ENCODE measurements at regions not wholly inside any gene's neighbourhood (a gene's known extent, or its start where the extent isn't known, plus 50 kb on each side); places are given as distances from the start of the nearest gene placed in this dataset.

GRCh38 chr2:163155279-163155883 is 316.8 kb upstream of the KCNH7 start:
- H3K36me3 ChIP-seq (ENCODE audit: control insufficient read depth, insufficient read depth, low read length): no peaks in the 10 kb centered on the region
- POLR2A ChIA-PET: no interaction called here
- no peak overlapping the region for H2AFZ ChIP-seq (ENCODE audit: low read depth, low read length)
- no peaks in the 10 kb centered on the region for H3K79me2 ChIP-seq (ENCODE audit: control insufficient read depth, insufficient read depth, low read length)
- peak; percentile 11 to 25 (median 24) for DNase-seq (ENCODE audit: extremely low read depth in 1 of 4, low spot score in 3 of 4)
- no TSS peak for BruUV-seq (replicated peaks)
- no peak for FAIRE-seq
- H3K9me3 ChIP-seq (replicated peaks; ENCODE audit: control insufficient read depth, insufficient read depth, low read depth, low read length): peaks cover 2% of the 10 kb centered on the region; the same call in 1 of the 2 replicates
- 2% methylated on average over 3 of the region's 3 CpGs for WGBS (ENCODE audit: insufficient coverage, low coverage, missing lambda C conversion rate)
- intact Hi-C loops (cut with micrococcal nuclease) (loop anchor here (5.0 to 10.0 kb wide), 2 partner anchors 1339 to 1562 kb away; no protein-coding TSS in a partner anchor), in situ Hi-C loops (cut with MboI) (no loop called here)
- no peak overlapping the region for H3K9ac ChIP-seq (ENCODE audit: insufficient read depth in 1 of 2, low read depth in 2 of 2, low read length in 2 of 2)
- no peaks in the 10 kb centered on the region for H4K20me1 ChIP-seq (replicated peaks; ENCODE audit: control insufficient read depth, insufficient read depth, low read length)
- ATAC-seq: peak; percentile 38; the same call in 2 of the 3 replicates
- H3K4me2 ChIP-seq (ENCODE audit: insufficient read depth, low read length): no peak overlapping the region
- H3K27me3 ChIP-seq (ENCODE audit: control insufficient read depth in 2 of 2, insufficient read depth in 2 of 2, low read length in 2 of 2): no peaks in the 10 kb centered on the region
- CTCF ChIA-PET (ENCODE audit: low intra/inter-chr PET ratio): interaction anchor here (0.6 kb wide), 1 partner anchor 1445 kb away, joined by 3 read pairs; no protein-coding TSS in a partner anchor
- H3K4me3 ChIP-seq: no peak overlapping the region
- no peaks in the 10 kb centered on the region for H3K4me1 ChIP-seq (replicated peaks in 1 of 2; ENCODE audit: control insufficient read depth in 2 of 2, insufficient read depth in 2 of 2, low read length in 2 of 2)
- H3K27ac ChIP-seq (ENCODE audit: extremely low read depth, low read depth, low read length): no peak overlapping the region
- 0 out of 2 replicates have a peak, but pooled peaks have one; percentile 11 for TF ChIP-seq SMC3 (conservative IDR thresholded peaks at IDR 0.05; ENCODE audit: insufficient read depth, low read depth, low read length)
- no peak for TF ChIP-seq BRD4 (IDR thresholded peaks at IDR 0.05)
- TF ChIP-seq RAD21 (CRISPR knock-in tag; conservative IDR thresholded peaks at IDR 0.05 in 1 of 2, IDR thresholded peaks at IDR 0.05 in 1 of 2): peak; percentile 37 to 61; a peak in 3 of 4 replicates
- TF ChIP-seq, protein P1, sequence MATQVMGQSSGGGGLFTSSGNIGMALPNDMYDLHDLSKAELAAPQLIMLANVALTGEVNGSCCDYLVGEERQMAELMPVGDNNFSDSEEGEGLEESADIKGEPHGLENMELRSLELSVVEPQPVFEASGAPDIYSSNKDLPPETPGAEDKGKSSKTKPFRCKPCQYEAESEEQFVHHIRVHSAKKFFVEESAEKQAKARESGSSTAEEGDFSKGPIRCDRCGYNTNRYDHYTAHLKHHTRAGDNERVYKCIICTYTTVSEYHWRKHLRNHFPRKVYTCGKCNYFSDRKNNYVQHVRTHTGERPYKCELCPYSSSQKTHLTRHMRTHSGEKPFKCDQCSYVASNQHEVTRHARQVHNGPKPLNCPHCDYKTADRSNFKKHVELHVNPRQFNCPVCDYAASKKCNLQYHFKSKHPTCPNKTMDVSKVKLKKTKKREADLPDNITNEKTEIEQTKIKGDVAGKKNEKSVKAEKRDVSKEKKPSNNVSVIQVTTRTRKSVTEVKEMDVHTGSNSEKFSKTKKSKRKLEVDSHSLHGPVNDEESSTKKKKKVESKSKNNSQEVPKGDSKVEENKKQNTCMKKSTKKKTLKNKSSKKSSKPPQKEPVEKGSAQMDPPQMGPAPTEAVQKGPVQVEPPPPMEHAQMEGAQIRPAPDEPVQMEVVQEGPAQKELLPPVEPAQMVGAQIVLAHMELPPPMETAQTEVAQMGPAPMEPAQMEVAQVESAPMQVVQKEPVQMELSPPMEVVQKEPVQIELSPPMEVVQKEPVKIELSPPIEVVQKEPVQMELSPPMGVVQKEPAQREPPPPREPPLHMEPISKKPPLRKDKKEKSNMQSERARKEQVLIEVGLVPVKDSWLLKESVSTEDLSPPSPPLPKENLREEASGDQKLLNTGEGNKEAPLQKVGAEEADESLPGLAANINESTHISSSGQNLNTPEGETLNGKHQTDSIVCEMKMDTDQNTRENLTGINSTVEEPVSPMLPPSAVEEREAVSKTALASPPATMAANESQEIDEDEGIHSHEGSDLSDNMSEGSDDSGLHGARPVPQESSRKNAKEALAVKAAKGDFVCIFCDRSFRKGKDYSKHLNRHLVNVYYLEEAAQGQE (IDR thresholded peaks at IDR 0.05; ENCODE audit: borderline replicate concordance): peak; percentile 24; the same call in 1 of the 2 replicates
- TF ChIP-seq, protein P1 (CRISPR knock-in tag; IDR thresholded peaks at IDR 0.05; ENCODE audit: low read depth): no peak
- TF ChIP-seq, protein P2, sequence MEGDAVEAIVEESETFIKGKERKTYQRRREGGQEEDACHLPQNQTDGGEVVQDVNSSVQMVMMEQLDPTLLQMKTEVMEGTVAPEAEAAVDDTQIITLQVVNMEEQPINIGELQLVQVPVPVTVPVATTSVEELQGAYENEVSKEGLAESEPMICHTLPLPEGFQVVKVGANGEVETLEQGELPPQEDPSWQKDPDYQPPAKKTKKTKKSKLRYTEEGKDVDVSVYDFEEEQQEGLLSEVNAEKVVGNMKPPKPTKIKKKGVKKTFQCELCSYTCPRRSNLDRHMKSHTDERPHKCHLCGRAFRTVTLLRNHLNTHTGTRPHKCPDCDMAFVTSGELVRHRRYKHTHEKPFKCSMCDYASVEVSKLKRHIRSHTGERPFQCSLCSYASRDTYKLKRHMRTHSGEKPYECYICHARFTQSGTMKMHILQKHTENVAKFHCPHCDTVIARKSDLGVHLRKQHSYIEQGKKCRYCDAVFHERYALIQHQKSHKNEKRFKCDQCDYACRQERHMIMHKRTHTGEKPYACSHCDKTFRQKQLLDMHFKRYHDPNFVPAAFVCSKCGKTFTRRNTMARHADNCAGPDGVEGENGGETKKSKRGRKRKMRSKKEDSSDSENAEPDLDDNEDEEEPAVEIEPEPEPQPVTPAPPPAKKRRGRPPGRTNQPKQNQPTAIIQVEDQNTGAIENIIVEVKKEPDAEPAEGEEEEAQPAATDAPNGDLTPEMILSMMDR (IDR thresholded peaks at IDR 0.05 in 2 of 3, conservative IDR thresholded peaks at IDR 0.05 in 1 of 3; ENCODE audit: insufficient read depth in 2 of 3, low read depth in 1 of 3, low read length in 3 of 3): peak in 2 of 3 experiments; percentile 32 to 46; a peak in 2 of 6 replicates
- H3K9me1 ChIP-seq (ENCODE audit: control insufficient read depth, insufficient read depth, low read length): no peaks in the 10 kb centered on the region
